Liver (tissue), 3 donors: ENCODE measurements at regions not wholly inside any gene's neighbourhood (a gene's known extent, or its start where the extent isn't known, plus 50 kb on each side); places are given as distances from the start of the nearest gene placed in this dataset.

ENCODE experiments used
- EGR1 ChIP-seq, 2 donors: IDR thresholded peaks; 2 replicates each; pipeline ENCODE4 v1.6.1; 2016 to 2018; ENCODE audit warnings: antibody characterized with exemption in 2 of 2, low read depth in 2 of 2
- JUND ChIP-seq, 2 donors: IDR thresholded peaks; 2 replicates each; pipeline ENCODE4 v1.6.1; 2016; ENCODE audit warnings: antibody characterized with exemption in 2 of 2
- TF ChIP-seq, protein P1 (sequence below): fragments of 150-350 bp; IDR thresholded peaks from 2 replicates; pipeline ENCODE4 v1.5.1; 2017; ENCODE audit warnings: improper control_type of control experiment, low read depth, low read length; ENCODE audit not compliant: missing input control
- donor health status: healthy.
- donor health status: healthy.

GRCh38 chrX:137926090-137926489 lies 360.2 kb downstream of the ZIC3 start:
- TF ChIP-seq JUND (IDR thresholded peaks at IDR 0.05) (no peak), EGR1 (IDR thresholded peaks at IDR 0.05; ENCODE audit: low read depth in 2 of 2) (no peak)
- TF ChIP-seq, protein P1, sequence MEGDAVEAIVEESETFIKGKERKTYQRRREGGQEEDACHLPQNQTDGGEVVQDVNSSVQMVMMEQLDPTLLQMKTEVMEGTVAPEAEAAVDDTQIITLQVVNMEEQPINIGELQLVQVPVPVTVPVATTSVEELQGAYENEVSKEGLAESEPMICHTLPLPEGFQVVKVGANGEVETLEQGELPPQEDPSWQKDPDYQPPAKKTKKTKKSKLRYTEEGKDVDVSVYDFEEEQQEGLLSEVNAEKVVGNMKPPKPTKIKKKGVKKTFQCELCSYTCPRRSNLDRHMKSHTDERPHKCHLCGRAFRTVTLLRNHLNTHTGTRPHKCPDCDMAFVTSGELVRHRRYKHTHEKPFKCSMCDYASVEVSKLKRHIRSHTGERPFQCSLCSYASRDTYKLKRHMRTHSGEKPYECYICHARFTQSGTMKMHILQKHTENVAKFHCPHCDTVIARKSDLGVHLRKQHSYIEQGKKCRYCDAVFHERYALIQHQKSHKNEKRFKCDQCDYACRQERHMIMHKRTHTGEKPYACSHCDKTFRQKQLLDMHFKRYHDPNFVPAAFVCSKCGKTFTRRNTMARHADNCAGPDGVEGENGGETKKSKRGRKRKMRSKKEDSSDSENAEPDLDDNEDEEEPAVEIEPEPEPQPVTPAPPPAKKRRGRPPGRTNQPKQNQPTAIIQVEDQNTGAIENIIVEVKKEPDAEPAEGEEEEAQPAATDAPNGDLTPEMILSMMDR: peak; percentile 9
